ENCODE measurements at regions not wholly inside any gene's neighbourhood (a gene's known extent, or its start where the extent isn't known, plus 50 kb on each side); places are given as distances from the start of the nearest gene placed in this dataset.
"Not testable (repeated sequence)": the region's sequence is repeated elsewhere in the genome, so short reads cannot be mapped to it uniquely, and the experiment has no call there.

GRCh38 chr3:4204776-4205175, 98.4 kb upstream of the SETMAR start:
- TF ChIP-seq POLR2AphosphoS5 (IDR thresholded peaks at IDR 0.05; ENCODE audit: borderline replicate concordance, low read depth, low read length); EZH2 (IDR thresholded peaks at IDR 0.05); FOXP2 (optimal IDR thresholded peaks at IDR 0.05; ENCODE audit: control extremely low read depth, extremely low read length, insufficient read depth): not testable (repeated sequence)
